Caki2 (cell line): ENCODE measurements at regions not wholly inside any gene's neighbourhood (a gene's known extent, or its start where the extent isn't known, plus 50 kb on each side); places are given as distances from the start of the nearest gene placed in this dataset.

Experiments used
- DNase-seq: peaks from one replicate; pipeline ENCODE4 v3.0.0-alpha.2; 2015; ENCODE audit warnings: low read depth
- in situ Hi-C: cut with HindIII; loops from 2 replicates; pipeline ENCODE4 v1.10.0; 2016; ENCODE audit warnings: low sequenced_read_pairs, low pct_unique_long_range_greater_than_20kb, mixed read lengths

GRCh38 chr11:110379261-110379660, 50.5 kb upstream of the FDX1 start:
- in situ Hi-C loops: no loop called here
- DNase-seq: no peak

GRCh38 chr11:110379936-110380335, 49.8 kb upstream of the FDX1 start:
- in situ Hi-C loops: no loop called here
- no peak for DNase-seq
